Tibial artery (tissue), 4 donors: ENCODE measurements at regions not wholly inside any gene's neighbourhood (a gene's known extent, or its start where the extent isn't known, plus 50 kb on each side); places are given as distances from the start of the nearest gene placed in this dataset.

Source experiments
- DNase-seq, 2 donors: peaks; one replicate each; pipeline ENCODE4 v3.0.0-alpha.2; 2019
- H3K27ac ChIP-seq, 2 donors: fragments of 200-600 bp; sonication (generic) in 1 of 2; 1 replicate in 1 of 2; 2 replicates in 1 of 2; pipeline ENCODE4 v1.5.1; 2018 to 2019; ENCODE audit warnings: mild to moderate bottlenecking in 1 of 2
- H3K27me3 ChIP-seq, 2 donors: fragments of 200-600 bp; sonication (generic) in 1 of 2; one replicate each; pipeline versions ENCODE4 v1.5.1 to v1.6.0; 2016 to 2019
- H3K36me3 ChIP-seq, 3 donors: fragments of 200-600 bp; sonication (generic) in 2 of 3; one replicate each; pipeline ENCODE4 v1.5.1; 2016 to 2019; ENCODE audit warnings: mild to moderate bottlenecking in 2 of 3
- H3K4me1 ChIP-seq, 4 donors: fragments of 200-600 bp; sonication (generic) in 2 of 4; 1 replicate in 3 of 4; 2 replicates in 1 of 4; pipeline ENCODE4 v1.5.1; 2016 to 2019
- H3K4me3 ChIP-seq, 2 donors: fragments of 200-600 bp; sonication (generic) in 1 of 2; 1 replicate in 1 of 2; 2 replicates in 1 of 2; pipeline ENCODE4 v1.5.1; 2018 to 2019; ENCODE audit warnings: mild to moderate bottlenecking in 2 of 2
- H3K9me3 ChIP-seq, 3 donors: fragments of 200-600 bp; sonication (generic) in 1 of 3; one replicate each; pipeline ENCODE4 v1.5.1; 2016 to 2019
- CTCF ChIP-seq, 2 experiments: fragments of 200-600 bp in 1 of 2; fragments of 450-650 bp in 1 of 2; IDR thresholded peaks; one replicate each; pipeline ENCODE4 v1.5.1; 2017 to 2019; ENCODE audit warnings: antibody characterized with exemption in 2 of 2, mild to moderate bottlenecking in 1 of 2, moderate library complexity in 1 of 2
- intact Hi-C: fragments of 100-400 bp; cut with DNase I; formaldehyde crosslinking; loops from one replicate; pipeline ENCODE4 v1.15.0; 2023; ENCODE audit warnings: low total_unique reads

GRCh38 chr7:80347173-80347572 lies 164.7 kb downstream of the GNAT3 start:
- H3K9me3 ChIP-seq = no peaks in the 10 kb centered on the region
- no peaks in the 10 kb centered on the region for H3K36me3 ChIP-seq
- H3K4me3 ChIP-seq = no peak overlapping the region
- TF ChIP-seq CTCF (IDR thresholded peaks at IDR 0.05) = no peak
- H3K27me3 ChIP-seq = no peaks in the 10 kb centered on the region
- intact Hi-C loops = no loop called here
- H3K27ac ChIP-seq = no peak overlapping the region
- DNase-seq = no peak
- H3K4me1 ChIP-seq = peaks cover 0 to 16% (median 5%) of the 10 kb centered on the region in 4 donors

- Histone ChIP-seq H3K4me3 (no peak overlapping the region), H3K27me3 (no peaks in the 10 kb centered on the region), H3K4me1 (peaks cover 0 to 16% (median 5%) of the 10 kb centered on the region in 4 donors), H3K36me3 (no peaks in the 10 kb centered on the region), H3K27ac (no peak overlapping the region), H3K9me3 (no peaks in the 10 kb centered on the region)
- DNase-seq = peak in 1 of 2 donors; percentile 23
- no peak for TF ChIP-seq CTCF (IDR thresholded peaks at IDR 0.05)
- intact Hi-C loops = no loop called here
Measured at GRCh38 chr7:80346704-80347103, 165.2 kb downstream of the GNAT3 start.

GRCh38 chr7:80335511-80336231 lies 176.2 kb downstream of the GNAT3 start:
- DNase-seq = no peak
- Histone ChIP-seq H3K4me3 (no peak overlapping the region), H3K4me1 (peaks cover 0 to 19% (median 0%) of the 10 kb centered on the region in 4 donors), H3K27me3 (no peaks in the 10 kb centered on the region), H3K9me3 (no peaks in the 10 kb centered on the region), H3K36me3 (no peaks in the 10 kb centered on the region), H3K27ac (no peak overlapping the region)
- TF ChIP-seq CTCF (IDR thresholded peaks at IDR 0.05) = no peak
- intact Hi-C loops = no loop called here

GRCh38 chr7:80334908-80335307 lies 177.0 kb downstream of the GNAT3 start:
- intact Hi-C loops = no loop called here
- DNase-seq = no peak
- Histone ChIP-seq H3K27ac (no peak overlapping the region), H3K27me3 (no peaks in the 10 kb centered on the region), H3K4me1 (peaks cover 0 to 19% (median 0%) of the 10 kb centered on the region in 4 donors), H3K9me3 (no peaks in the 10 kb centered on the region), H3K36me3 (no peaks in the 10 kb centered on the region), H3K4me3 (no peak overlapping the region)
- no peak for TF ChIP-seq CTCF (IDR thresholded peaks at IDR 0.05)

- TF ChIP-seq CTCF (IDR thresholded peaks at IDR 0.05) = no peak
- H3K27me3 ChIP-seq = no peaks in the 10 kb centered on the region
- DNase-seq = no peak
- no peak overlapping the region for H3K4me3 ChIP-seq
- peaks cover 0 to 19% (median 0%) of the 10 kb centered on the region in 4 donors for H3K4me1 ChIP-seq
- no peaks in the 10 kb centered on the region for H3K36me3 ChIP-seq
- intact Hi-C loops = no loop called here
- H3K27ac ChIP-seq = no peak overlapping the region
- no peaks in the 10 kb centered on the region for H3K9me3 ChIP-seq
Measured at GRCh38 chr7:80334196-80334595, 177.7 kb downstream of the GNAT3 start.
